SU-DHL-6 (cell line): ENCODE measurements at regions not wholly inside any gene's neighbourhood (a gene's known extent, or its start where the extent isn't known, plus 50 kb on each side); places are given as distances from the start of the nearest gene placed in this dataset.

Experiments used
- H2AFZ ChIP-seq: fragments of 200-600 bp; sonication (generic); 2 replicates; pipeline ENCODE4 v1.6.1; 2014; ENCODE audit warnings: low read depth, mild to moderate bottlenecking, moderate library complexity, mixed read lengths, antibody characterized with exemption, low read length; ENCODE audit not compliant: severe bottlenecking
- H3F3A ChIP-seq: fragments of 200-600 bp; shearing (Covaris generic); 2 replicates; pipeline ENCODE4 v1.6.0; 2016; ENCODE audit warnings: antibody characterized with exemption, mild to moderate bottlenecking; ENCODE audit not compliant: insufficient read depth
- H3K27ac ChIP-seq: fragments of 200-600 bp; sonication (generic); 2 replicates; pipeline ENCODE4 v1.5.1; 2016; ENCODE audit warnings: low read depth, mild to moderate bottlenecking, low read length, moderate library complexity, mixed read lengths
- H3K27me3 ChIP-seq: fragments of 200-600 bp; sonication (generic), shearing (Covaris generic); 2 replicates; pipeline ENCODE4 v1.6.0; 2014; ENCODE audit warnings: mild to moderate bottlenecking, low read length
- H3K36me3 ChIP-seq: fragments of 200-600 bp; sonication (generic); 2 replicates; pipeline ENCODE4 v1.6.1; 2014; ENCODE audit warnings: mild to moderate bottlenecking, low read length, mixed read lengths
- H3K4me2 ChIP-seq: fragments of 300-600, 200-600 bp; shearing (Covaris generic), sonication (generic); 2 replicates; pipeline ENCODE4 v1.6.0; 2014; ENCODE audit warnings: low read length, low read depth, mild to moderate bottlenecking; ENCODE audit not compliant: poor library complexity, severe bottlenecking
- H3K4me3 ChIP-seq: fragments of 200-600 bp; sonication (generic); 2 replicates; pipeline ENCODE4 v1.5.1; 2014; ENCODE audit warnings: antibody characterized with exemption, low read length, mild to moderate bottlenecking, mixed read lengths; ENCODE audit not compliant: insufficient read depth, poor library complexity, severe bottlenecking
- H3K79me2 ChIP-seq: fragments of 200-600 bp; sonication (generic); 2 replicates; pipeline ENCODE4 v1.6.1; 2014; ENCODE audit warnings: mild to moderate bottlenecking, low read length, moderate library complexity; ENCODE audit not compliant: insufficient read depth
- H3K9ac ChIP-seq: fragments of 200-600 bp; sonication (generic); 2 replicates; pipeline ENCODE4 v1.7.0; 2014; ENCODE audit warnings: mild to moderate bottlenecking, low read length
- H3K9me2 ChIP-seq: fragments of 200-600 bp; sonication (generic); replicated peaks from 2 replicates; pipeline ENCODE4 v1.6.1; 2014; ENCODE audit warnings: low read length; ENCODE audit not compliant: insufficient read depth
- H3K9me3 ChIP-seq: fragments of 200-600 bp; sonication (generic); 2 replicates; pipeline ENCODE4 v1.6.1; 2014; ENCODE audit warnings: low read length, mixed read lengths; ENCODE audit not compliant: insufficient read depth
- H4K20me1 ChIP-seq: fragments of 200-600 bp; sonication (generic); 2 replicates; pipeline ENCODE4 v1.6.1; 2014; ENCODE audit warnings: low read depth, mild to moderate bottlenecking, antibody characterized with exemption, low read length, moderate library complexity, mixed read lengths
- EZH2phosphoT487 ChIP-seq: fragments of 200-600 bp; sonication (generic), shearing (Covaris generic); conservative IDR thresholded peaks from 2 replicates; pipeline ENCODE4 v1.6.1; 2018; ENCODE audit warnings: mild to moderate bottlenecking, antibody characterized with exemption, low read length, moderate library complexity, mixed read lengths
- TF ChIP-seq, protein P1 (sequence below): fragments of 200-600 bp; sonication (generic); IDR thresholded peaks from one replicate; pipeline ENCODE4 v1.5.1; 2017; ENCODE audit warnings: antibody characterized with exemption, mild to moderate bottlenecking, low read length, moderate library complexity; ENCODE audit not compliant: insufficient read depth, poor library complexity, severe bottlenecking

- Histone ChIP-seq H3K9ac (no peak overlapping the region), H3K4me2 (no peak overlapping the region), H2AFZ (no peak overlapping the region)
These were observed 131.6 kb upstream of the TOP1 start for GRCh38 chr20:40896814-40897700.

GRCh38 chr20:40899344-40899743 lies 129.3 kb upstream of the TOP1 start:
- no peak overlapping the region for H3K27ac ChIP-seq

More at GRCh38 chr20:40896814-40897700, 131.6 kb upstream of the TOP1 start:
- Histone ChIP-seq H3K9me2 (no peaks in the 10 kb centered on the region), H3K9me3 (no peaks in the 10 kb centered on the region), H3K36me3 (no peaks in the 10 kb centered on the region), H3K27me3 (no peaks in the 10 kb centered on the region), H4K20me1 (no peaks in the 10 kb centered on the region), H3K79me2 (no peaks in the 10 kb centered on the region), H3K27ac (no peak overlapping the region), H3F3A (no peaks in the 10 kb centered on the region), H3K4me3 (no peak overlapping the region)
- TF ChIP-seq, protein P1, sequence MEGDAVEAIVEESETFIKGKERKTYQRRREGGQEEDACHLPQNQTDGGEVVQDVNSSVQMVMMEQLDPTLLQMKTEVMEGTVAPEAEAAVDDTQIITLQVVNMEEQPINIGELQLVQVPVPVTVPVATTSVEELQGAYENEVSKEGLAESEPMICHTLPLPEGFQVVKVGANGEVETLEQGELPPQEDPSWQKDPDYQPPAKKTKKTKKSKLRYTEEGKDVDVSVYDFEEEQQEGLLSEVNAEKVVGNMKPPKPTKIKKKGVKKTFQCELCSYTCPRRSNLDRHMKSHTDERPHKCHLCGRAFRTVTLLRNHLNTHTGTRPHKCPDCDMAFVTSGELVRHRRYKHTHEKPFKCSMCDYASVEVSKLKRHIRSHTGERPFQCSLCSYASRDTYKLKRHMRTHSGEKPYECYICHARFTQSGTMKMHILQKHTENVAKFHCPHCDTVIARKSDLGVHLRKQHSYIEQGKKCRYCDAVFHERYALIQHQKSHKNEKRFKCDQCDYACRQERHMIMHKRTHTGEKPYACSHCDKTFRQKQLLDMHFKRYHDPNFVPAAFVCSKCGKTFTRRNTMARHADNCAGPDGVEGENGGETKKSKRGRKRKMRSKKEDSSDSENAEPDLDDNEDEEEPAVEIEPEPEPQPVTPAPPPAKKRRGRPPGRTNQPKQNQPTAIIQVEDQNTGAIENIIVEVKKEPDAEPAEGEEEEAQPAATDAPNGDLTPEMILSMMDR = no peak
- no peak for TF ChIP-seq EZH2phosphoT487

GRCh38 chr20:40900666-40901215 lies 127.9 kb upstream of the TOP1 start:
- no peak for TF ChIP-seq EZH2phosphoT487
- no peaks in the 10 kb centered on the region for H3K79me2 ChIP-seq

More at GRCh38 chr20:40899344-40899743, 129.3 kb upstream of the TOP1 start:
- H3K27me3 ChIP-seq = no peaks in the 10 kb centered on the region
- TF ChIP-seq EZH2phosphoT487 = no peak
- TF ChIP-seq, protein P1 = no peak
- H3K9me2 ChIP-seq = no peaks in the 10 kb centered on the region
- H3K36me3 ChIP-seq = no peaks in the 10 kb centered on the region
- no peak overlapping the region for H3K4me3 ChIP-seq
- no peaks in the 10 kb centered on the region for H3F3A ChIP-seq
- H3K9ac ChIP-seq = no peak overlapping the region
- H3K9me3 ChIP-seq = no peaks in the 10 kb centered on the region
- H3K79me2 ChIP-seq = no peaks in the 10 kb centered on the region
- no peak overlapping the region for H2AFZ ChIP-seq
- H3K4me2 ChIP-seq = no peak overlapping the region
- H4K20me1 ChIP-seq = no peaks in the 10 kb centered on the region

DNA sequence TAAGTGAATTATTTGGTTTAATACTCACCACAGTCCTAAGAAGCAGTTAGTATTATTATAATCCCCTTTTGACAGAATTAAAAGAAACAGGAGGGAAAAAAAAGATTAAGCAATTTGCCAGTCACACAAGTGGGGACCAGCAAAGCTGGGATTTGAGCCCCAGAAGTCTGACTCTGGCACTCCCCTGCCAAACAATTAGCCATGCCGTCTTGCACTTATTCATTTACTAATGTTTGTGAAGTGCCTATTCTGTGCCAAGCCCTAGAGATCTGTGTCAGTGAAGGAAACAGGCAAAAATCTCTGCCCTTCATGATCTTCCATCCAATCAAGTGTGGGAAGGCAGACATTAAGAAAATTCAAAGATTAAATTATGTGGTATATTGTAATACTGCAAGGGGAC lies 126.0 kb upstream of the TOP1 start:
- Histone ChIP-seq H3K4me3 (no peak overlapping the region), H3K9me3 (no peaks in the 10 kb centered on the region), H3K9me2 (no peaks in the 10 kb centered on the region), H3K4me2 (no peak overlapping the region), H3K36me3 (no peaks in the 10 kb centered on the region), H3K79me2 (no peaks in the 10 kb centered on the region), H4K20me1 (no peaks in the 10 kb centered on the region), H3K27ac (no peak overlapping the region), H3K9ac (no peak overlapping the region), H3K27me3 (no peaks in the 10 kb centered on the region), H3F3A (no peaks in the 10 kb centered on the region), H2AFZ (no peak overlapping the region)
- TF ChIP-seq EZH2phosphoT487 = no peak
- TF ChIP-seq, protein P1 = no peak

More at GRCh38 chr20:40900666-40901215, 127.9 kb upstream of the TOP1 start:
- Histone ChIP-seq H4K20me1 (no peaks in the 10 kb centered on the region), H3K9ac (no peak overlapping the region), H2AFZ (no peak overlapping the region), H3K4me2 (no peak overlapping the region), H3K36me3 (no peaks in the 10 kb centered on the region), H3K9me2 (no peaks in the 10 kb centered on the region), H3K27ac (no peak overlapping the region), H3K4me3 (no peak overlapping the region), H3K9me3 (no peaks in the 10 kb centered on the region), H3F3A (no peaks in the 10 kb centered on the region), H3K27me3 (no peaks in the 10 kb centered on the region)
